ENCODE measurements at regions not wholly inside any gene's neighbourhood (a gene's known extent, or its start where the extent isn't known, plus 50 kb on each side); places are given as distances from the start of the nearest gene placed in this dataset.
"Not testable (repeated sequence)": the region's sequence is repeated elsewhere in the genome, so short reads cannot be mapped to it uniquely, and the experiment has no call there.

GRCh38 chr1:30005972-30006619, 717.3 kb downstream of the MATN1 start:
- DNase-seq (ENCODE audit: low read depth): peak; percentile 94

- DNase-seq (ENCODE audit: low read depth): no peak
These were observed 721.7 kb downstream of the MATN1 start for GRCh38 chr1:30001732-30002039.

- no peak for DNase-seq (ENCODE audit: low read depth)
These were observed 722.2 kb downstream of the MATN1 start for GRCh38 chr1:30001011-30001731.

- DNase-seq (ENCODE audit: low read depth): no peak
These were observed 723.1 kb downstream of the MATN1 start for GRCh38 chr1:30000266-30000665.

- DNase-seq (ENCODE audit: low read depth): no peak
These were observed 723.8 kb downstream of the MATN1 start for GRCh38 chr1:29999595-29999994.

- DNase-seq (ENCODE audit: low read depth): no peak
These were observed 724.7 kb downstream of the MATN1 start for GRCh38 chr1:29998686-29999085.

- not testable (repeated sequence) for DNase-seq (ENCODE audit: low read depth)
These were observed 725.6 kb downstream of the MATN1 start for GRCh38 chr1:29997818-29998217.

- DNase-seq (ENCODE audit: low read depth): no peak
These were observed 729.4 kb downstream of the MATN1 start for GRCh38 chr1:29993950-29994349.

GRCh38 chr1:29991815-29992214, 731.6 kb downstream of the MATN1 start:
- DNase-seq (ENCODE audit: low read depth): no peak

GRCh38 chr1:29991025-29991424, 732.4 kb downstream of the MATN1 start:
- DNase-seq (ENCODE audit: low read depth): no peak

GRCh38 chr1:29990304-29990703, 733.1 kb downstream of the MATN1 start:
- DNase-seq (ENCODE audit: low read depth): no peak

- no peak for DNase-seq (ENCODE audit: low read depth)
These were observed 736.4 kb downstream of the MATN1 start for GRCh38 chr1:29986986-29987385.

GRCh38 chr1:29985606-29985945, 737.8 kb downstream of the MATN1 start:
- DNase-seq (ENCODE audit: low read depth): peak; percentile 47

- peak; percentile 91 for DNase-seq (ENCODE audit: low read depth)
These were observed 738.4 kb downstream of the MATN1 start for GRCh38 chr1:29984862-29985605.

- peak; percentile 58 for DNase-seq (ENCODE audit: low read depth)
These were observed 739.1 kb downstream of the MATN1 start for GRCh38 chr1:29984166-29984861.

- no peak for DNase-seq (ENCODE audit: low read depth)
These were observed 740.1 kb downstream of the MATN1 start for GRCh38 chr1:29983321-29983720.

GRCh38 chr1:29981586-29982239, 741.7 kb downstream of the MATN1 start:
- no peak for DNase-seq (ENCODE audit: low read depth)

GRCh38 chr1:29977550-29977949, 741.2 kb downstream of the PTPRU start:
- no peak for DNase-seq (ENCODE audit: low read depth)

GRCh38 chr1:29975036-29975694, 738.8 kb downstream of the PTPRU start:
- DNase-seq (ENCODE audit: low read depth): peak; percentile 57

GRCh38 chr1:29974316-29974724, 738.0 kb downstream of the PTPRU start:
- peak; percentile 100 for DNase-seq (ENCODE audit: low read depth)

- peak; percentile 68 for DNase-seq (ENCODE audit: low read depth)
These were observed 737.1 kb downstream of the PTPRU start for GRCh38 chr1:29973406-29973805.

Measured in renal cortical epithelial cell (primary cell).